Inferior parietal cortex (tissue), 1 donor: ENCODE measurements at regions not wholly inside any gene's neighbourhood (a gene's known extent, or its start where the extent isn't known, plus 50 kb on each side); places are given as distances from the start of the nearest gene placed in this dataset.

Experiments
- DNase-seq: peaks from one replicate; pipeline ENCODE4 v3.0.0-alpha.2; 2016; ENCODE audit errors: extremely low spot score

DNA sequence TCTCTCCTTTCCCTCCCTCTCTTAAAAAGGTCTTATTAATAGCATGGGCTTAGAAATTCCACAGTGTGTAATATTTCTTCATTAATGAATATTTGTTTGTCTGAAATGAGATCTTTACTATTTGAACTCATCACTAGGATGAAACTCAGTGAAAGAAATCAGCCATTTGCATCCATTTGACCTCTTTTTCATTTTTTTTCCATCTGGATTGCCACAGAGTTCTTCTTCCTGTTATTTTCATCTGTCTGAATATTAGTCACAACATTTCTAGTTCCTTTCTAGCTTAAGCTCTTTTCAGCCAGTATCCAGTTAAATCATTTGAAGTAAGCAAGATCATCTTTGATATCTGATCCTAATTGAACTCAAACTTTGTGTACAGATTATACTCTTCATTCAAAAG lies 69.2 kb upstream of the PLS3 start:
- no peak for DNase-seq

DNA sequence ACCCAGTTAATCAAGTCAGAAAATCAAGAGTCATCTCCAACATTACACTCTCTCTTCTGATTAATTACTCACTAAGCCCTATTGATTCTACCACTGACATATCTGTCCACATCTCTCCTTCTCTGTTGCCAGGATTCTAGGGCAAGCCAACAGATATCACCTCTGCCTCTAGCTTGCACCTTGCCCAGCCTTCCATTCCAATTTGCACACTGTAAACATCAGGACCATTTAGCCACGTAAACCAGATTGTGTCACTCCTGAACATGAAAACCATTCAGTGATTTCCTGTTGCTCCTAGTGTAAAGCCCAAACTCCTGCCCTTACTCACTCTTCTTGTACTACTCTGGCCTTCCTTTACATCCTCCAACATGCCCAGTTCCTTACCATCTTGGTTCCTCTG lies 68.0 kb upstream of the PLS3 start:
- DNase-seq, result no peak

DNA sequence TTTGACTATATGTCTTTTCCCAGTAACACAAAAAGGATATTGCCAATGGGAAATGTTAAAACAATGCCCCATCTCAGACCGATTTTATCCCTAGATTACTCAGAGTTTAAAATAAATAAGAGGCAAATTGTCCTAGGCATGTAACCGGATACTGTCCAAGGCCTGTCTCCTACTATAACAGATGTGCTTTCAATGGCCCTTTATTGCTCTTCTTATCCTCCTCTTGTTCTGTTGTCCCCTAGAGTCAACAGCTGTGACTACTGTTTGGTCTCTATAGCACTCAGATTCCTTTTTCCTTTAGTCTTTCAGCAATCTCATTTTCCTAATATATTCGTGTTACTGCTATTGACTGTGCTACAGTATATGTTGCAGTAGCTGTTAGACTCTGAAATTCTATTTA lies 66.8 kb upstream of the PLS3 start:
- DNase-seq, result peak; percentile 50

DNA sequence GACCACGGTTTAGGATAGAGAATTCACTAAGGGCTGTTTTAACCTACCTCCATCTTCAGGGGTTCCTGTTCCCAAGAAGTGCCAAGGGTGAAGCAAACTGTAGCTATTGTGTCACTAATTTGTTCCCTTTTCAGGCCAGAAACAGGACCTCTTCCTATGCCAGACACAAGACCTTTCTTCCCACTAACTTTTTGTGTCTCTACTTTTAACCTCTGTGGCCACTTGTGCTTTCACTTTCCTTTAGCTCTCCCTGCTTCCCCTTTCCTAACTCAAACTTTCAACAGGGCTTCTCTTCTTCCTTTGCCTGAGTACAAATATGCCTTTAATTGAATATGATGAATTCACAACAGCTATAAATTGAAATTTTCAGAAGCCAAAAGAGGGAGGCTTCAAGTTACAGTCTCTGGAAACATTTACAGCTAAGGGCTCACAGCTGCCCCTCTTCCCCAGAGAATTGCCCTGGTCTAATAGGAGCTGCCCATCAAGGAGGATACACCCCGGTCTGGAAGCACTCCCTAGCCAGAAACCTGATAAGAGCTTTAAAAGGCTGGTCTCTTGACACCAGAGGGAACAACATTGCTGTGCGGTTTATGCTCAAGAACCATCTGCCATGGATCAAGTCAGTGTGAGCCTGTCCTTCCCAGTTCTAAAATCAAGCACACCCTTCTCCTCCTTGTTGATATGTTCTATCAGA lies 61.7 kb upstream of the PLS3 start:
- DNase-seq, result no peak

DNA sequence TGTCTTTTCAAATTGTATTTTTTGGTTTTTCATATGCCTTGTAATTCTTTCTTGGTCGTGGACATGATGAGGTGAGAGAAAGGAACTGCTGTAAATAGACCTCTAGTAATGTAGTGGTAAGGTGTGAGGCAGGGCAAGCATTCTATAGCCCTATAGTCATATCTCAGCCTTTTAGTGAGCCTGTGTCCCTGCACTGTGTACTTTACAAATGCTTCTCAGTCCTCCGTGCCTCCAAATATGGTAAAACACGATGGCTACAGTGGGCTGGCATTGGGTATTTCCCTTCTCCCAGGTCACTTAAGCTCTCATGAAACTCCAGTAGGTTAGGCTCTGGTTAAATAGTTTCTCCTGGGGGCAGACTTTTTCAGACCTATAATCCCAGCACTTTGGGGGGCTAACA lies 57.9 kb upstream of the PLS3 start:
- no peak for DNase-seq

DNA sequence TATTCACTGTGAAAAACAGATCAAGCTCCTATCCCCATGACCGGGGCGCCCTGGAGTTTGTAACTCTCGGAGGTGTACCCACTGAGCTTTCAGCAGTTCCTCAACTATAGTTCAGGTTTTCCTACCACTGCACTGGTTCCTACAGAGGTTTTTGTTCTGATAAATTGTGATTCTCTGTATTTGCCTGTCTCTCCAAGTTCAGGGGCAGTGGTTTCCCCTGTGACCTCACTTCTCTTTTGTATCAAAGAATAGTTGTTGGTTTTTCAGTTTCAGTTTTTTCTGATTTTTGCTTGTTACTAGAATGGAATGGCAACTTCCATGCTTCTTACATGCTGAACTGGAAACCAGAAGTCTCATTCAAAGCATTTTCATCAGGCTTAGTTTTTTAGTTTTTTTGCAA lies 56.8 kb upstream of the PLS3 start:
- no peak for DNase-seq
